Caco-2 (cell line): ENCODE measurements at regions not wholly inside any gene's neighbourhood (a gene's known extent, or its start where the extent isn't known, plus 50 kb on each side); places are given as distances from the start of the nearest gene placed in this dataset.

Source experiments
- BruUV-seq: library from RNA; stranded (reverse); fragments of 400-500 nt; replicated peaks from 2 replicates; lab custom pipeline; 2021; lab: Mats Ljungman, UMichigan
- CTCF ChIA-PET: fragments of 300-600 bp; sonication (Branson Sonifier 250); formaldehyde crosslinking; loops from one replicate; lab custom pipeline; 2022; ENCODE audit warnings: antibody characterized with exemption; lab: Charles Lee
- POLR2A ChIA-PET: fragments of 300-600 bp; sonication (Branson Sonifier 250); formaldehyde crosslinking; loops from one replicate; lab custom pipeline; 2022; ENCODE audit warnings: antibody characterized with exemption; lab: Charles Lee
- DNase-seq, 2 experiments: peaks; one replicate each; pipeline versions ENCODE4 v3.0.0 to v3.0.0-alpha.2; 2020 to 2022
- H3K27me3 ChIP-seq: replicated peaks from 2 replicates; pipeline ENCODE4 v1.6.0; 2011; ENCODE audit warnings: low read length; ENCODE audit not compliant: control insufficient read depth, insufficient read depth
- H3K36me3 ChIP-seq: 2 replicates; pipeline ENCODE4 v1.5.1; 2011; ENCODE audit warnings: low read length; ENCODE audit not compliant: control insufficient read depth, insufficient read depth
- H3K4me1 ChIP-seq: fragments of 250-450 bp; sonication (Bioruptor Pico); 2 replicates; pipeline ENCODE4 v1.5.1; 2020; ENCODE audit warnings: mild to moderate bottlenecking
- H3K4me3 ChIP-seq: 2 replicates; pipeline ENCODE4 v1.5.1; 2011; ENCODE audit warnings: low read depth, mild to moderate bottlenecking, control low read depth, low read length
- H3K9me3 ChIP-seq: fragments of 250-450 bp; sonication (Bioruptor Pico); 2 replicates; pipeline ENCODE4 v1.5.1; 2020; ENCODE audit warnings: mild to moderate bottlenecking, moderate library complexity
- H3K27ac Mint-ChIP-seq: one replicate; pipeline ENCODE4 v1.8.0; 2022; ENCODE audit warnings: mixed read lengths; ENCODE audit not compliant: unreplicated experiment
- H3K27me3 Mint-ChIP-seq: one replicate; pipeline ENCODE4 v1.8.0; 2022; ENCODE audit warnings: mixed read lengths; ENCODE audit not compliant: insufficient read depth, unreplicated experiment
- H3K36me3 Mint-ChIP-seq: one replicate; pipeline ENCODE4 v1.8.0; 2022; ENCODE audit warnings: mild to moderate bottlenecking, mixed read lengths; ENCODE audit not compliant: insufficient read depth, unreplicated experiment
- H3K4me1 Mint-ChIP-seq: one replicate; pipeline ENCODE4 v1.8.0; 2022; ENCODE audit warnings: low read depth, mixed read lengths; ENCODE audit not compliant: unreplicated experiment
- H3K4me3 Mint-ChIP-seq: one replicate; pipeline ENCODE4 v1.8.0; 2022; ENCODE audit warnings: mild to moderate bottlenecking, moderate library complexity, mixed read lengths; ENCODE audit not compliant: unreplicated experiment
- H3K9me3 Mint-ChIP-seq: one replicate; pipeline ENCODE4 v1.8.0; 2022; ENCODE audit warnings: mixed read lengths; ENCODE audit not compliant: unreplicated experiment
- CTCF ChIP-seq, 2 experiments: fragments of 200-600 bp in 1 of 2; IDR thresholded peaks; 1 replicate in 1 of 2; 2 replicates in 1 of 2; pipeline versions ENCODE4 v1.5.1 to v1.8.0; 2011 to 2022; ENCODE audit warnings: antibody characterized with exemption in 1 of 2, control low read depth in 1 of 2, inconsistent platforms in 1 of 2, low read depth in 1 of 2, low read length in 1 of 2, mild to moderate bottlenecking in 1 of 2, moderate library complexity in 1 of 2; ENCODE audit not compliant: insufficient read depth in 1 of 2, severe bottlenecking in 1 of 2, unreplicated experiment in 1 of 2
- intact Hi-C: fragments of 100-400 bp; cut with micrococcal nuclease; formaldehyde crosslinking; loops from one replicate; pipeline ENCODE4 v1.10.0; 2022; ENCODE audit not compliant: unreplicated experiment

GRCh38 chr17:77470330-77470786, 329.6 kb downstream of the SEC14L1 start:
- peak overlapping the region; percentile 96 for H3K27ac Mint-ChIP-seq
- Histone ChIP-seq H3K4me1 (peaks cover 51% of the 10 kb centered on the region), H3K36me3 (peaks cover 1% of the 10 kb centered on the region; the same call in 1 of the 2 replicates), H3K9me3 (no peaks in the 10 kb centered on the region), H3K4me3 (no peak overlapping the region), H3K27me3 (no peaks in the 10 kb centered on the region)
- no peak for DNase-seq
- H3K27me3 Mint-ChIP-seq: no peaks in the 10 kb centered on the region
- H3K4me1 Mint-ChIP-seq: peaks cover 61% of the 10 kb centered on the region
- H3K36me3 Mint-ChIP-seq: peaks cover 80% of the 10 kb centered on the region
- POLR2A ChIA-PET: no interaction called here
- TF ChIP-seq CTCF (IDR thresholded peaks at IDR 0.05; ENCODE audit: insufficient read depth in 1 of 2, low read depth in 1 of 2, low read length in 1 of 2, severe bottlenecking in 1 of 2, unreplicated experiment in 1 of 2): no peak
- H3K4me3 Mint-ChIP-seq: peak overlapping the region; percentile 42
- no TSS peak for BruUV-seq
- intact Hi-C loops: loop anchor here (5.0 kb wide), 1 partner anchor 33 kb away; no protein-coding TSS in a partner anchor
- CTCF ChIA-PET: no interaction called here
- peaks cover 11% of the 10 kb centered on the region for H3K9me3 Mint-ChIP-seq

- BruUV-seq: no TSS peak
- peaks cover 80% of the 10 kb centered on the region for H3K36me3 Mint-ChIP-seq
- peaks cover 61% of the 10 kb centered on the region for H3K4me1 Mint-ChIP-seq
- H3K4me3 ChIP-seq: no peak overlapping the region
- ChIA-PET POLR2A (interaction anchor here (2.2 kb wide), 1 partner anchor 20 kb away, joined by 18 read pairs; no protein-coding TSS in a partner anchor), CTCF (interaction anchor here (2.4 kb wide), 1 partner anchor 41 kb away, joined by 10 read pairs; no protein-coding TSS in a partner anchor)
- no peaks in the 10 kb centered on the region for H3K9me3 ChIP-seq
- DNase-seq: peak; percentile 76 to 81
- H3K27me3 Mint-ChIP-seq: no peaks in the 10 kb centered on the region
- no peaks in the 10 kb centered on the region for H3K27me3 ChIP-seq
- peak; percentile 13 to 32 for TF ChIP-seq CTCF (IDR thresholded peaks at IDR 0.05; ENCODE audit: insufficient read depth in 1 of 2, low read depth in 1 of 2, low read length in 1 of 2, severe bottlenecking in 1 of 2, unreplicated experiment in 1 of 2)
- H3K36me3 ChIP-seq: peaks cover 1% of the 10 kb centered on the region; the same call in 1 of the 2 replicates
- peak overlapping the region; percentile 96 for H3K27ac Mint-ChIP-seq
- peaks cover 11% of the 10 kb centered on the region for H3K9me3 Mint-ChIP-seq
- H3K4me3 Mint-ChIP-seq: peak overlapping the region; percentile 42
- H3K4me1 ChIP-seq: peaks cover 48% of the 10 kb centered on the region
- intact Hi-C loops: loop anchor here (5.0 kb wide), 1 partner anchor 34 kb away; no protein-coding TSS in a partner anchor
Measured at GRCh38 chr17:77470800-77471733, 330.3 kb downstream of the SEC14L1 start.

- H3K36me3 Mint-ChIP-seq: peaks cover 77% of the 10 kb centered on the region
- peaks cover 64% of the 10 kb centered on the region for H3K4me1 Mint-ChIP-seq
- POLR2A ChIA-PET: interaction anchor here (2.2 kb wide), 1 partner anchor 21 kb away, joined by 18 read pairs; no protein-coding TSS in a partner anchor
- intact Hi-C loops: loop anchor here (5.0 kb wide), 1 partner anchor 35 kb away; no protein-coding TSS in a partner anchor
- no peaks in the 10 kb centered on the region for H3K9me3 ChIP-seq
- TF ChIP-seq CTCF (IDR thresholded peaks at IDR 0.05; ENCODE audit: insufficient read depth in 1 of 2, low read depth in 1 of 2, low read length in 1 of 2, severe bottlenecking in 1 of 2, unreplicated experiment in 1 of 2): no peak
- no peaks in the 10 kb centered on the region for H3K27me3 ChIP-seq
- peaks cover 1% of the 10 kb centered on the region; the same call in 1 of the 2 replicates for H3K36me3 ChIP-seq
- DNase-seq: no peak
- peak overlapping the region; percentile 42 for H3K4me3 Mint-ChIP-seq
- peaks cover 49% of the 10 kb centered on the region for H3K4me1 ChIP-seq
- H3K27ac Mint-ChIP-seq: peak overlapping the region; percentile 96
- peaks cover 11% of the 10 kb centered on the region for H3K9me3 Mint-ChIP-seq
- no peak overlapping the region for H3K4me3 ChIP-seq
- no TSS peak for BruUV-seq
- H3K27me3 Mint-ChIP-seq: no peaks in the 10 kb centered on the region
- CTCF ChIA-PET: interaction anchor here (2.4 kb wide), 1 partner anchor 42 kb away, joined by 10 read pairs; no protein-coding TSS in a partner anchor
Measured at GRCh38 chr17:77471984-77472461, 331.3 kb downstream of the SEC14L1 start.
